Osteoblast (primary cell): ENCODE measurements at regions not wholly inside any gene's neighbourhood (a gene's known extent, or its start where the extent isn't known, plus 50 kb on each side); places are given as distances from the start of the nearest gene placed in this dataset.

Experiments
- DNase-seq: peaks from one replicate; pipeline ENCODE4 v3.0.0; 2011; ENCODE audit warnings: low spot score, mixed read lengths; ENCODE audit not compliant: insufficient read length; ENCODE audit errors: missing footprints
- H2AFZ ChIP-seq: 2 replicates; pipeline ENCODE4 v1.6.0; 2011; ENCODE audit warnings: mild to moderate bottlenecking, low read length
- H3K27ac ChIP-seq: 2 replicates; pipeline ENCODE4 v1.5.1; 2011; ENCODE audit warnings: mild to moderate bottlenecking, low read depth, low read length, moderate library complexity
- H3K27me3 ChIP-seq: 2 replicates; pipeline ENCODE4 v1.6.0; 2012; ENCODE audit warnings: mild to moderate bottlenecking, control low read depth, inconsistent platforms, low read length, moderate library complexity; ENCODE audit not compliant: insufficient read depth
- H3K36me3 ChIP-seq: 2 replicates; pipeline ENCODE4 v1.5.1; 2011; ENCODE audit warnings: mild to moderate bottlenecking, low read length, control low read depth, moderate library complexity; ENCODE audit not compliant: insufficient read depth
- H3K4me1 ChIP-seq: 2 replicates; pipeline ENCODE4 v1.5.1; 2011; ENCODE audit warnings: mild to moderate bottlenecking, low read length, control low read depth, moderate library complexity; ENCODE audit not compliant: insufficient read depth
- H3K4me2 ChIP-seq: 2 replicates; pipeline ENCODE4 v1.6.0; 2011; ENCODE audit warnings: mild to moderate bottlenecking, low read length; ENCODE audit not compliant: insufficient read depth
- H3K4me3 ChIP-seq: fragments of 200-600 bp; sonication (generic); 3 replicates; pipeline ENCODE4 v1.5.1; 2012; ENCODE audit warnings: mild to moderate bottlenecking, low read length, inconsistent platforms; ENCODE audit not compliant: insufficient read depth
- H3K79me2 ChIP-seq: 2 replicates; pipeline ENCODE4 v1.6.0; 2012; ENCODE audit warnings: mild to moderate bottlenecking, low read length, control low read depth, inconsistent platforms; ENCODE audit not compliant: insufficient read depth
- H3K9me3 ChIP-seq: 2 replicates; pipeline ENCODE4 v1.5.1; 2011; ENCODE audit warnings: low read depth, low read length, control low read depth
- H4K20me1 ChIP-seq: 2 replicates; pipeline ENCODE4 v1.6.0; 2012; ENCODE audit warnings: mild to moderate bottlenecking, low read length, control low read depth; ENCODE audit not compliant: insufficient read depth
- TF ChIP-seq, protein P1 (sequence below): IDR thresholded peaks from 2 replicates; pipeline ENCODE4 v1.5.1; 2011; ENCODE audit warnings: mild to moderate bottlenecking, low read depth, low read length, moderate library complexity; ENCODE audit errors: extremely low read depth

GRCh38 chr1:55412060-55412459 is 196.9 kb upstream of the USP24 start:
- no peaks in the 10 kb centered on the region for H3K79me2 ChIP-seq
- H3K4me1 ChIP-seq = no peaks in the 10 kb centered on the region
- TF ChIP-seq, protein P1, sequence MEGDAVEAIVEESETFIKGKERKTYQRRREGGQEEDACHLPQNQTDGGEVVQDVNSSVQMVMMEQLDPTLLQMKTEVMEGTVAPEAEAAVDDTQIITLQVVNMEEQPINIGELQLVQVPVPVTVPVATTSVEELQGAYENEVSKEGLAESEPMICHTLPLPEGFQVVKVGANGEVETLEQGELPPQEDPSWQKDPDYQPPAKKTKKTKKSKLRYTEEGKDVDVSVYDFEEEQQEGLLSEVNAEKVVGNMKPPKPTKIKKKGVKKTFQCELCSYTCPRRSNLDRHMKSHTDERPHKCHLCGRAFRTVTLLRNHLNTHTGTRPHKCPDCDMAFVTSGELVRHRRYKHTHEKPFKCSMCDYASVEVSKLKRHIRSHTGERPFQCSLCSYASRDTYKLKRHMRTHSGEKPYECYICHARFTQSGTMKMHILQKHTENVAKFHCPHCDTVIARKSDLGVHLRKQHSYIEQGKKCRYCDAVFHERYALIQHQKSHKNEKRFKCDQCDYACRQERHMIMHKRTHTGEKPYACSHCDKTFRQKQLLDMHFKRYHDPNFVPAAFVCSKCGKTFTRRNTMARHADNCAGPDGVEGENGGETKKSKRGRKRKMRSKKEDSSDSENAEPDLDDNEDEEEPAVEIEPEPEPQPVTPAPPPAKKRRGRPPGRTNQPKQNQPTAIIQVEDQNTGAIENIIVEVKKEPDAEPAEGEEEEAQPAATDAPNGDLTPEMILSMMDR = no peak
- H2AFZ ChIP-seq = no peak overlapping the region
- no peaks in the 10 kb centered on the region for H4K20me1 ChIP-seq
- H3K9me3 ChIP-seq = peaks cover 2% of the 10 kb centered on the region
- no peaks in the 10 kb centered on the region for H3K27me3 ChIP-seq
- H3K4me2 ChIP-seq = no peak overlapping the region
- H3K27ac ChIP-seq = no peak overlapping the region
- no peak overlapping the region for H3K4me3 ChIP-seq
- no peaks in the 10 kb centered on the region for H3K36me3 ChIP-seq
- DNase-seq = no peak

- no peak overlapping the region for H2AFZ ChIP-seq
- TF ChIP-seq, protein P1 = no peak
- no peak overlapping the region for H3K4me3 ChIP-seq
- no peak for DNase-seq
- H3K27ac ChIP-seq = peak overlapping the region; percentile 16
- H3K36me3 ChIP-seq = no peaks in the 10 kb centered on the region
- peaks cover 9% of the 10 kb centered on the region for H3K4me1 ChIP-seq
- H3K79me2 ChIP-seq = no peaks in the 10 kb centered on the region
- no peaks in the 10 kb centered on the region for H3K9me3 ChIP-seq
- no peaks in the 10 kb centered on the region for H3K27me3 ChIP-seq
- H4K20me1 ChIP-seq = no peaks in the 10 kb centered on the region
- H3K4me2 ChIP-seq = peak overlapping the region; percentile 21
Measured at GRCh38 chr1:55402671-55403464, 187.7 kb upstream of the USP24 start.

DNA sequence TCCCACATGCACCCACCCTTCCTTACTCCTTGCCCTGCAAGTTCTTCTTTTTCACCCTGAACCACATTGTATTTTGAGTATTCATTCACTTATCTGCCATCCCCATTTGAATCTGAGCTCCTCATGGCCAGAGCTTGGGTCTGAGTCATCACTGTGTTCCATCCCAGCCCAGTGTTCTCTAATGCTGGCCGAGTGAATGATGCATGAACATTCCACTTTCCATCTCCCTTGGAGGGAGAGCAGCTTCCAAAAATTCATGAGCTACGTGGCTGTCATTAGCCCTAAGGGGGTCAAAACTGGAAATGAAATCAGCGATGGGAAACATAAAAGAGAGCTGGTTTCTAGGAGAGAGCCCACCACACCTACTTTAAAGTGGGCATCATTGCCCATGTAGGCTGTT is 187.0 kb upstream of the USP24 start:
- TF ChIP-seq, protein P1 = no peak
- H3K4me3 ChIP-seq = no peak overlapping the region
- H4K20me1 ChIP-seq = no peaks in the 10 kb centered on the region
- no peaks in the 10 kb centered on the region for H3K27me3 ChIP-seq
- peak; percentile 86 for DNase-seq
- no peak overlapping the region for H3K4me2 ChIP-seq
- H3K27ac ChIP-seq = peak overlapping the region; percentile 16
- no peak overlapping the region for H2AFZ ChIP-seq
- H3K36me3 ChIP-seq = no peaks in the 10 kb centered on the region
- no peaks in the 10 kb centered on the region for H3K79me2 ChIP-seq
- H3K9me3 ChIP-seq = no peaks in the 10 kb centered on the region
- H3K4me1 ChIP-seq = peaks cover 9% of the 10 kb centered on the region

GRCh38 chr1:55400508-55400907 is 185.3 kb upstream of the USP24 start:
- Histone ChIP-seq H3K4me3 (no peak overlapping the region), H2AFZ (no peak overlapping the region), H3K79me2 (no peaks in the 10 kb centered on the region), H3K27ac (no peak overlapping the region), H3K27me3 (no peaks in the 10 kb centered on the region), H3K4me2 (no peak overlapping the region), H3K9me3 (no peaks in the 10 kb centered on the region), H3K4me1 (peaks cover 9% of the 10 kb centered on the region), H4K20me1 (no peaks in the 10 kb centered on the region), H3K36me3 (no peaks in the 10 kb centered on the region)
- no peak for DNase-seq
- TF ChIP-seq, protein P1 = no peak
